Fibroblast of lung (primary cell): ENCODE measurements at regions not wholly inside any gene's neighbourhood (a gene's known extent, or its start where the extent isn't known, plus 50 kb on each side); places are given as distances from the start of the nearest gene placed in this dataset.

ENCODE experiments used
- EZH2 ChIP-seq: IDR thresholded peaks from 2 replicates; pipeline ENCODE4 v1.5.1; 2012; ENCODE audit warnings: low read length, control low read depth, mild to moderate bottlenecking; ENCODE audit errors: missing control alignments
- TF ChIP-seq, protein P1 (sequence below), 2 donors: IDR thresholded peaks in 1 of 2; conservative IDR thresholded peaks in 1 of 2; 1 replicate in 1 of 2; 2 replicates in 1 of 2; pipeline ENCODE4 v1.5.1; 2011 to 2012; ENCODE audit warnings: low read length in 2 of 2, control low read depth in 1 of 2, inconsistent platforms in 1 of 2, low read depth in 1 of 2, mild to moderate bottlenecking in 1 of 2

DNA sequence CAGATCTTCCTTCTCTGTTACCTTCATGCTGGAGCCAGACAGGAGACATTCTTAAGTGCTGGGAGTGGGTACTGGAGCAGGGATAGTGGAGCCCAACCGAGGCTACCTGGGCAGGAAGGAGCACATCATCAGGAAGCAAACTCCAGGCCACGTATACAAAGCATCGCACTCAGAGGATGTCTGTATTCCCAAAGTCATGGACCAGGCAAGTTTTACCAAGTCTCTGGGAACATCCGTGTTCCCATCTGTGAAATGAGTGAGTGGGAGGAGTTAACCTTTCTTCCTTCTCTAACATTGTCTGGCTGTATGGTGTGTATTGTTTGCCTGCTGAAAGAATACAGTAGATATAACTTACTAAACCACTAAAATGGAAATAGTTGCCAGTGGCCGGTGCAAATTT is 175.0 kb upstream of the TMEM45B start:
- TF ChIP-seq, protein P1, sequence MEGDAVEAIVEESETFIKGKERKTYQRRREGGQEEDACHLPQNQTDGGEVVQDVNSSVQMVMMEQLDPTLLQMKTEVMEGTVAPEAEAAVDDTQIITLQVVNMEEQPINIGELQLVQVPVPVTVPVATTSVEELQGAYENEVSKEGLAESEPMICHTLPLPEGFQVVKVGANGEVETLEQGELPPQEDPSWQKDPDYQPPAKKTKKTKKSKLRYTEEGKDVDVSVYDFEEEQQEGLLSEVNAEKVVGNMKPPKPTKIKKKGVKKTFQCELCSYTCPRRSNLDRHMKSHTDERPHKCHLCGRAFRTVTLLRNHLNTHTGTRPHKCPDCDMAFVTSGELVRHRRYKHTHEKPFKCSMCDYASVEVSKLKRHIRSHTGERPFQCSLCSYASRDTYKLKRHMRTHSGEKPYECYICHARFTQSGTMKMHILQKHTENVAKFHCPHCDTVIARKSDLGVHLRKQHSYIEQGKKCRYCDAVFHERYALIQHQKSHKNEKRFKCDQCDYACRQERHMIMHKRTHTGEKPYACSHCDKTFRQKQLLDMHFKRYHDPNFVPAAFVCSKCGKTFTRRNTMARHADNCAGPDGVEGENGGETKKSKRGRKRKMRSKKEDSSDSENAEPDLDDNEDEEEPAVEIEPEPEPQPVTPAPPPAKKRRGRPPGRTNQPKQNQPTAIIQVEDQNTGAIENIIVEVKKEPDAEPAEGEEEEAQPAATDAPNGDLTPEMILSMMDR (conservative IDR thresholded peaks at IDR 0.05 in 1 of 2, IDR thresholded peaks at IDR 0.05 in 1 of 2; ENCODE audit: low read depth in 1 of 2, low read length in 2 of 2): no peak
- no peak for TF ChIP-seq EZH2
